ENCODE measurements at regions not wholly inside any gene's neighbourhood (a gene's known extent, or its start where the extent isn't known, plus 50 kb on each side); places are given as distances from the start of the nearest gene placed in this dataset.

DNA sequence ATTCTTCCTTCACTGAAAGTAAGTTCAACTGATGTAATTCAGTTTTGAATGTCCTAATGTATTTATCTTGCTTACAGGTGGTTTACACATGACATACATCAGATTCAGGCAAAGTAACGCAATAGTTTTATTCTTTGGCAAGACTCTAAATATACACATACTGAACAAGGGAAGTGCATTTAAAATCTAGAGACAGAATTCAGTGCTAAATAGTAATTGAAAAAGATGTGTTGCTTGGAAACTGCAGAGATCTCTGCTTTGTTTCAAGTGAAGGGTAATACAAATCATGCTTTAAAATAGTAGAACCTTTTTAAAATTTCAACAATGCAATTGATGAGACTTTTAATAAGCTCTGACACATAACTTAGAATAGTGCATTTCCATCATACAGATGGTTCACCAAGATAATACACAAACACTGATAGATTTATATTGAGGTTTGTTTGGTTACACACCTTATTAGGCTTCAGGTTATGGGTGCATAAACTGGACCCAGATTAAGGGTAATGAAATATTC, 581.0 kb upstream of the MIR17HG start:
- no peak for TF ChIP-seq EZH2 (IDR thresholded peaks at IDR 0.05; ENCODE audit: low read depth, unreplicated experiment)
- TF ChIP-seq, protein P1, sequence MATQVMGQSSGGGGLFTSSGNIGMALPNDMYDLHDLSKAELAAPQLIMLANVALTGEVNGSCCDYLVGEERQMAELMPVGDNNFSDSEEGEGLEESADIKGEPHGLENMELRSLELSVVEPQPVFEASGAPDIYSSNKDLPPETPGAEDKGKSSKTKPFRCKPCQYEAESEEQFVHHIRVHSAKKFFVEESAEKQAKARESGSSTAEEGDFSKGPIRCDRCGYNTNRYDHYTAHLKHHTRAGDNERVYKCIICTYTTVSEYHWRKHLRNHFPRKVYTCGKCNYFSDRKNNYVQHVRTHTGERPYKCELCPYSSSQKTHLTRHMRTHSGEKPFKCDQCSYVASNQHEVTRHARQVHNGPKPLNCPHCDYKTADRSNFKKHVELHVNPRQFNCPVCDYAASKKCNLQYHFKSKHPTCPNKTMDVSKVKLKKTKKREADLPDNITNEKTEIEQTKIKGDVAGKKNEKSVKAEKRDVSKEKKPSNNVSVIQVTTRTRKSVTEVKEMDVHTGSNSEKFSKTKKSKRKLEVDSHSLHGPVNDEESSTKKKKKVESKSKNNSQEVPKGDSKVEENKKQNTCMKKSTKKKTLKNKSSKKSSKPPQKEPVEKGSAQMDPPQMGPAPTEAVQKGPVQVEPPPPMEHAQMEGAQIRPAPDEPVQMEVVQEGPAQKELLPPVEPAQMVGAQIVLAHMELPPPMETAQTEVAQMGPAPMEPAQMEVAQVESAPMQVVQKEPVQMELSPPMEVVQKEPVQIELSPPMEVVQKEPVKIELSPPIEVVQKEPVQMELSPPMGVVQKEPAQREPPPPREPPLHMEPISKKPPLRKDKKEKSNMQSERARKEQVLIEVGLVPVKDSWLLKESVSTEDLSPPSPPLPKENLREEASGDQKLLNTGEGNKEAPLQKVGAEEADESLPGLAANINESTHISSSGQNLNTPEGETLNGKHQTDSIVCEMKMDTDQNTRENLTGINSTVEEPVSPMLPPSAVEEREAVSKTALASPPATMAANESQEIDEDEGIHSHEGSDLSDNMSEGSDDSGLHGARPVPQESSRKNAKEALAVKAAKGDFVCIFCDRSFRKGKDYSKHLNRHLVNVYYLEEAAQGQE (IDR thresholded peaks at IDR 0.05; ENCODE audit: unreplicated experiment) = no peak
- TF ChIP-seq, protein P2, sequence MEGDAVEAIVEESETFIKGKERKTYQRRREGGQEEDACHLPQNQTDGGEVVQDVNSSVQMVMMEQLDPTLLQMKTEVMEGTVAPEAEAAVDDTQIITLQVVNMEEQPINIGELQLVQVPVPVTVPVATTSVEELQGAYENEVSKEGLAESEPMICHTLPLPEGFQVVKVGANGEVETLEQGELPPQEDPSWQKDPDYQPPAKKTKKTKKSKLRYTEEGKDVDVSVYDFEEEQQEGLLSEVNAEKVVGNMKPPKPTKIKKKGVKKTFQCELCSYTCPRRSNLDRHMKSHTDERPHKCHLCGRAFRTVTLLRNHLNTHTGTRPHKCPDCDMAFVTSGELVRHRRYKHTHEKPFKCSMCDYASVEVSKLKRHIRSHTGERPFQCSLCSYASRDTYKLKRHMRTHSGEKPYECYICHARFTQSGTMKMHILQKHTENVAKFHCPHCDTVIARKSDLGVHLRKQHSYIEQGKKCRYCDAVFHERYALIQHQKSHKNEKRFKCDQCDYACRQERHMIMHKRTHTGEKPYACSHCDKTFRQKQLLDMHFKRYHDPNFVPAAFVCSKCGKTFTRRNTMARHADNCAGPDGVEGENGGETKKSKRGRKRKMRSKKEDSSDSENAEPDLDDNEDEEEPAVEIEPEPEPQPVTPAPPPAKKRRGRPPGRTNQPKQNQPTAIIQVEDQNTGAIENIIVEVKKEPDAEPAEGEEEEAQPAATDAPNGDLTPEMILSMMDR (conservative IDR thresholded peaks at IDR 0.05; ENCODE audit: low read depth in 2 of 2) = no peak
- TF ChIP-seq POLR2AphosphoS5 (IDR thresholded peaks at IDR 0.05; ENCODE audit: low read depth) = no peak
- TF ChIP-seq JUNB (IDR thresholded peaks at IDR 0.05; ENCODE audit: unreplicated experiment) = no peak
- no peak for TF ChIP-seq NANOG (IDR thresholded peaks at IDR 0.05; ENCODE audit: borderline replicate concordance)
- TF ChIP-seq, protein P3, sequence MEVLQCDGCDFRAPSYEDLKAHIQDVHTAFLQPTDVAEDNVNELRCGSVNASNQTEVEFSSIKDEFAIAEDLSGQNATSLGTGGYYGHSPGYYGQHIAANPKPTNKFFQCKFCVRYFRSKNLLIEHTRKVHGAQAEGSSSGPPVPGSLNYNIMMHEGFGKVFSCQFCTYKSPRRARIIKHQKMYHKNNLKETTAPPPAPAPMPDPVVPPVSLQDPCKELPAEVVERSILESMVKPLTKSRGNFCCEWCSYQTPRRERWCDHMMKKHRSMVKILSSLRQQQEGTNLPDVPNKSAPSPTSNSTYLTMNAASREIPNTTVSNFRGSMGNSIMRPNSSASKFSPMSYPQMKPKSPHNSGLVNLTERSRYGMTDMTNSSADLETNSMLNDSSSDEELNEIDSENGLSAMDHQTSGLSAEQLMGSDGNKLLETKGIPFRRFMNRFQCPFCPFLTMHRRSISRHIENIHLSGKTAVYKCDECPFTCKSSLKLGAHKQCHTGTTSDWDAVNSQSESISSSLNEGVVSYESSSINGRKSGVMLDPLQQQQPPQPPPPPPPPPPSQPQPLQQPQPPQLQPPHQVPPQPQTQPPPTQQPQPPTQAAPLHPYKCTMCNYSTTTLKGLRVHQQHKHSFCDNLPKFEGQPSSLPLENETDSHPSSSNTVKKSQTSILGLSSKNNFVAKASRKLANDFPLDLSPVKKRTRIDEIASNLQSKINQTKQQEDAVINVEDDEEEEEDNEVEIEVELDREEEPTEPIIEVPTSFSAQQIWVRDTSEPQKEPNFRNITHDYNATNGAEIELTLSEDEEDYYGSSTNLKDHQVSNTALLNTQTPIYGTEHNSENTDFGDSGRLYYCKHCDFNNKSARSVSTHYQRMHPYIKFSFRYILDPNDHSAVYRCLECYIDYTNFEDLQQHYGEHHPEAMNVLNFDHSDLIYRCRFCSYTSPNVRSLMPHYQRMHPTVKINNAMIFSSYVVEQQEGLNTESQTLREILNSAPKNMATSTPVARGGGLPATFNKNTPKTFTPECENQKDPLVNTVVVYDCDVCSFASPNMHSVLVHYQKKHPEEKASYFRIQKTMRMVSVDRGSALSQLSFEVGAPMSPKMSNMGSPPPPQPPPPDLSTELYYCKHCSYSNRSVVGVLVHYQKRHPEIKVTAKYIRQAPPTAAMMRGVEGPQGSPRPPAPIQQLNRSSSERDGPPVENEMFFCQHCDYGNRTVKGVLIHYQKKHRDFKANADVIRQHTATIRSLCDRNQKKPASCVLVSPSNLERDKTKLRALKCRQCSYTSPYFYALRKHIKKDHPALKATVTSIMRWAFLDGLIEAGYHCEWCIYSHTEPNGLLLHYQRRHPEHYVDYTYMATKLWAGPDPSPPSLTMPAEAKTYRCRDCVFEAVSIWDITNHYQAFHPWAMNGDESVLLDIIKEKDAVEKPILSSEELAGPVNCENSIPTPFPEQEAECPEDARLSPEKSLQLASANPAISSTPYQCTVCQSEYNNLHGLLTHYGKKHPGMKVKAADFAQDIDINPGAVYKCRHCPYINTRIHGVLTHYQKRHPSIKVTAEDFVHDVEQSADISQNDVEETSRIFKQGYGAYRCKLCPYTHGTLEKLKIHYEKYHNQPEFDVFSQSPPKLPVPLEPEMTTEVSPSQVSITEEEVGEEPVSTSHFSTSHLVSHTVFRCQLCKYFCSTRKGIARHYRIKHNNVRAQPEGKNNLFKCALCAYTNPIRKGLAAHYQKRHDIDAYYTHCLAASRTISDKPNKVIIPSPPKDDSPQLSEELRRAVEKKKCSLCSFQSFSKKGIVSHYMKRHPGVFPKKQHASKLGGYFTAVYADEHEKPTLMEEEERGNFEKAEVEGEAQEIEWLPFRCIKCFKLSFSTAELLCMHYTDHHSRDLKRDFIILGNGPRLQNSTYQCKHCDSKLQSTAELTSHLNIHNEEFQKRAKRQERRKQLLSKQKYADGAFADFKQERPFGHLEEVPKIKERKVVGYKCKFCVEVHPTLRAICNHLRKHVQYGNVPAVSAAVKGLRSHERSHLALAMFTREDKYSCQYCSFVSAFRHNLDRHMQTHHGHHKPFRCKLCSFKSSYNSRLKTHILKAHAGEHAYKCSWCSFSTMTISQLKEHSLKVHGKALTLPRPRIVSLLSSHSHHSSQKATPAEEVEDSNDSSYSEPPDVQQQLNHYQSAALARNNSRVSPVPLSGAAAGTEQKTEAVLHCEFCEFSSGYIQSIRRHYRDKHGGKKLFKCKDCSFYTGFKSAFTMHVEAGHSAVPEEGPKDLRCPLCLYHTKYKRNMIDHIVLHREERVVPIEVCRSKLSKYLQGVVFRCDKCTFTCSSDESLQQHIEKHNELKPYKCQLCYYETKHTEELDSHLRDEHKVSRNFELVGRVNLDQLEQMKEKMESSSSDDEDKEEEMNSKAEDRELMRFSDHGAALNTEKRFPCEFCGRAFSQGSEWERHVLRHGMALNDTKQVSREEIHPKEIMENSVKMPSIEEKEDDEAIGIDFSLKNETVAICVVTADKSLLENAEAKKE (CRISPR knock-in tag; IDR thresholded peaks at IDR 0.05) = no peak
- TF ChIP-seq EZH2phosphoT487 (IDR thresholded peaks at IDR 0.05; ENCODE audit: unreplicated experiment) = no peak

Data from GM23338 (cell line).